Stimulated activated naive CD8-positive, alpha-beta T cell treated with anti-CD3 and anti-CD28 coated beads, Interleukin-15, Interleukin-2, amounts not matched to agents 100 U/mL and 50 U/mL, for 24 hours (primary cell): ENCODE measurements at regions not wholly inside any gene's neighbourhood (a gene's known extent, or its start where the extent isn't known, plus 50 kb on each side); places are given as distances from the start of the nearest gene placed in this dataset.

Experiments
- ATAC-seq: fragments of 150-1000 bp; cut with Tn5 transposase; one replicate; pipeline ENCODE4 v1.10.0; 2021
- DNase-seq: peaks from one replicate; pipeline ENCODE4 v3.0.0; 2021

GRCh38 chr4:54915276-54915675 lies 210.1 kb downstream of the KDR start:
- ATAC-seq, result no peak
- no peak for DNase-seq

- DNase-seq (no peak), ATAC-seq (no peak)
Measured at GRCh38 chr4:54914781-54915180, 210.6 kb downstream of the KDR start.

DNA sequence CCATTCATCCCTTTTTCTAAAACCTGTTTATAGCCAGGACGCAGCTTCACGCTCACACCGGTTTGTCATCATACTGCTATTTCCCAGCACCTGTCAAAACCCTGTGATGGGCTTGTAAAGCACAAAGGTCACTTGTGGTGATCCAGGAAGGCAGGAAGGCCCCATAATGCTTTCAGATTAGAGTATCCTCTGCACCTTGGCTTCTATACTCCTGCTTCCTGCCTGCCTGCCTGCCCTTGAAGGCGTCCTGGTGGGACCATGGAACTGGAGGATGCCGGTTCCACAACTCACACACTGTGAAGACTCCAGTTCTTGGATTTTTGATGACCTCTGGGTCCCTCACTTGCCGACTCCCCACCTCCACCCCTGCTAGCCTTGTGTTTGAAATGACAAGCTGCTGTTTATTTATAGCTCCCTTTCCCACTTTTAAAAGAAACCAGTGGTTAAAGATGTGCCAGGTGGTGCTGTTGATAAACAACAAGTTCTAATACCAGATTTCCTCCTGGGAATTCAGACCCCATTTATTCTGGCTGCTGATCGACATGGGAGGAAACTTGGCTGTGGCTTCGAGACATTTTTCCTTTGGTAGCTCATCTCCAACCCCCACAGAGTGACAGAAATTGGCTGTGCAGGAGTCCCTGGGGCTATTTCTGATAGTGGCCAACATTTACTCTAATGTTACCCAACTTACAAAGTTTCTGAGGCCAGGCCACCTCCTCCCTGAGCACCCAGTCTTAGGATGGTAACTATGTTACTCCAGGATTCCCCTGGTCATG lies 211.5 kb downstream of the KDR start:
- no peak for DNase-seq
- ATAC-seq, result no peak

- no peak for ATAC-seq
- DNase-seq, result no peak
Measured at GRCh38 chr4:54912155-54912554, 213.2 kb downstream of the KDR start.

DNA sequence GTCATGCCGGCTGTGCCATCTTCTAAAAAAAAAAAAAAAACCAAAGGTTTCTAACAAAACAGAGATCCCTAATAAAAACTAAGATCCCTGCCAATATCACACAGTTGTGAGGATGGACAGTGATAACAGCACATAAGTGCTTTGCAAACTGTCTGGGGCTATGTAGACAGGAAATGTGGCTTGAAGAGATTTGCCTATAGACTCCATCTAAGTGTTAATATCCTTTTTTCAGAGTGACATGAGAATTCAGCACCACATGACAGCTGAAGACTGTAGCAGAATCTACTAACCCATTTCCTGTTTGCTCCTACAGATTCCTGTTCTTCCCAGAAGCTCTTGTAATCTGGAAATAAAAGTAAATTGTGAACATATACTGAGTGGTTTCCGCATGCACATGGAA lies 215.4 kb downstream of the KDR start:
- ATAC-seq, result no peak
- no peak for DNase-seq

GRCh38 chr4:54908763-54909162 lies 216.6 kb downstream of the KDR start:
- DNase-seq, result no peak
- ATAC-seq, result no peak

GRCh38 chr4:54904953-54905352 lies 220.4 kb downstream of the KDR start:
- no peak for DNase-seq

GRCh38 chr4:54902976-54903375 lies 222.4 kb downstream of the KDR start:
- ATAC-seq (no peak), DNase-seq (no peak)

More at GRCh38 chr4:54904953-54905352, 220.4 kb downstream of the KDR start:
- no peak for ATAC-seq

DNA sequence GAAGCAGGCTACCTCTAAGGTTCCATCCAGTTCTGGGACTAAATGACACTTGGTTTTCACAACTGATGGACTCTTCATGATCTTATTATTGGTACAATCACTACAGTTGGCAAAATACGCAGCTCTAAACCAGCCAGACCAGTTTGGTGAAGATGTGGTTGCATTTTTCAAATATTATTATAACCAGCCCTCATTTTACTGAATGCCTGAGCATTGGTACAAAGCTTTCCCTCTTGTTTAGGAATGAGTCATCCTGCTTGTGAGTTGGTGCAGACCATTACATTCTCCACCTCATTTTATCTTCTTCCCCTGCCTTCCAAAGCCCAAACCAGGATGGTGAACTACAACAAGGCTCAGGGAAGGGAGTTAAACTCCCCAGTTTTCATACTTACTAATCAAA lies 223.1 kb downstream of the KDR start:
- ATAC-seq (no peak), DNase-seq (no peak)

DNA sequence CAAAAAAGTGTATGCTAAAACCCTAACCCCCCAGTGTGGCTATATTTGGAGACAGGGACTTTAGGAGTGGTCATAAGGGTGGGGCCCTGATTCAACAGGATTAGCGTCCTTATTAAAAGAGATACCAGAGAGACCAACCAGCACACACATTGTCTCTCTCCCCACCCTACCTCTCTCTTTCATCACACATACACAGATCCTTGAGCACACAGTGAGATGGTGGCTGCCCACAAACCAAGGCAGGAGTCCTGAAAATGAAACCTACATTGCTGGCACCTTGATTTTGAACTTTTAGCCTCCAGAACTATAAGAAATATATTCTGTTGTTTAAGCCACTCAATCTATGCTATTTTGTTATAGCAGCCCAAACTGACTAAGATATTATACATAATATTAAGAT lies 224.2 kb downstream of the KDR start:
- no peak for DNase-seq
- ATAC-seq, result no peak

GRCh38 chr4:54898656-54899340 lies 226.6 kb downstream of the KDR start:
- DNase-seq (no peak), ATAC-seq (no peak)

DNA sequence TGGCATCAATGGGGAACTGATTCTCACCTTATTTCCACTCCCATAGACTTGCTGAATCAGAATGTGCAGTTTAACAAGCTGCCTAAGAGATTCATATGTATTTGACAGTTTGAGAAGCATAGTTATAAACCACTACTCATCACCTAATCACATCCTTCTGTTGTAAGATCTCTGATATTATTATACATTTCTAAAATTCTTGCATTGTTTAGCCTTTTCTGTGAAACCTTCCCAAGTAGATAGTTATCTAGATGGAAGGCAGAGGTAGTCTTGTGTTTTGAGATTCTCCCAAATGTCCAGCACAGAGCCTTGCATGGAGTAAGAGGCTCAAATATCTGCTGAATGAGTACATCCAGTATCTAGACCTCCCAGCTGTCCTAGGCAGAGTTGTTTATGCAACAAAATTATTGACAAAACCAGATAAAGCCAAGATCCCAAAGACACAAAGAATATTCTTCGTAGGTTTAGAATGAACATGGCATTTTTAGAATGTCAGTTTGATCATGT lies 227.3 kb downstream of the KDR start:
- no peak for ATAC-seq
- no peak for DNase-seq

GRCh38 chr4:54897590-54897989 lies 227.8 kb downstream of the KDR start:
- ATAC-seq (no peak), DNase-seq (no peak)

- ATAC-seq, result no peak
- no peak for DNase-seq
Measured at GRCh38 chr4:54882616-54883015, 224.9 kb downstream of the KIT start.

- DNase-seq, result no peak
Measured at GRCh38 chr4:54879576-54879975, 221.8 kb downstream of the KIT start.

GRCh38 chr4:54877006-54877405 lies 219.2 kb downstream of the KIT start:
- no peak for DNase-seq

More at GRCh38 chr4:54879576-54879975, 221.8 kb downstream of the KIT start:
- ATAC-seq, result no peak

DNA sequence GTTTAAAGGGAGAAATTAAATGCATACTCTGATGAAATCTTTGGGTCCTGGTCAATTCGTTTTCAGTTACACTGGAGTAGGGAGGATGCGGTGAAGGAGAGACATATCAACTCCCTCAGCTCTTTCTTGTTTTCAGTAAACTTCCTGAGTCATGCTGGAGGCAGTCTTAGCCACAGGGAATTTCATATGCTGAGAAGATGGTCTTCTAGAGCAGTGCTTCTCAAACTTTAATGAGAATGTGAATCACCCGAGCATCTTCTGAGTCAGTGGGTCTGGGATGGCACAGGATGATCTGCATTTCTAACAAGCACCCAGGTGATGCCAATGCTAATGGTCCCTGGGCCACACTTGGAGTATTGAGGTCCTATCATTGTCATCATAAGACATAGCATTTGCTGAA lies 214.5 kb downstream of the KIT start:
- DNase-seq (no peak), ATAC-seq (no peak)

More at GRCh38 chr4:54877006-54877405, 219.2 kb downstream of the KIT start:
- ATAC-seq, result no peak

DNA sequence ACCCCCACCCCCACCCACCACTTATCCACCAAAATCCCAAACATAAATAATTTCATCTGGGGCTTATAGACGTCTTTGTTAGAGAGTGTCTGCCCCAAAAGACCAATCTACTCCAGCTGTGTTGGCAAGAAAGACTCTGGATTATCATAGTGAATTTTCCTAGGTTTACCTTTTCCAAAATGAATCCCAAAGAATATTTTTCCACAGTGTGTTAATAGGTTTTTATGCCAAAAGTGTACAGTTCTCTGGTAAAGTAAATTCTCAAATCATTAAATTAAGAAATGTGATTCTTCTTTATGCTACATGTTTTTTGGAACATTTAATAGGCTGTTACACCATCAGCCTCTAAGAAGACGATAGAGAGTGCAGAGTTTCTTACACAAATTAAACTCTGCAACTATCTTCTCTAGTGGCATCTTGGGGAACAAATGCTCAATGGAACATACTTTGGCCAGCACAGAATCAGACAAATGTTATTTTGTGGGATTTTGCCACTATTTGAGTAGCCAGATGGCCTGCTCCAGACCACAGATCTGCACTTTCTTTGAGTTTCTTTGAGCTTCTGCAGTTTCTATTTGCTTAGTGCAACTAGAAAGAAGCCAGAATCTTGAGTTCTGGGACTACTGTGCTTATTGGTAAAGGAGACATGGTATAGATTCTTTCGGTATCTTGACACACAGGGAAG lies 206.0 kb downstream of the KIT start:
- ATAC-seq (no peak), DNase-seq (no peak)

GRCh38 chr4:54861201-54861600 lies 203.4 kb downstream of the KIT start:
- no peak for ATAC-seq

DNA sequence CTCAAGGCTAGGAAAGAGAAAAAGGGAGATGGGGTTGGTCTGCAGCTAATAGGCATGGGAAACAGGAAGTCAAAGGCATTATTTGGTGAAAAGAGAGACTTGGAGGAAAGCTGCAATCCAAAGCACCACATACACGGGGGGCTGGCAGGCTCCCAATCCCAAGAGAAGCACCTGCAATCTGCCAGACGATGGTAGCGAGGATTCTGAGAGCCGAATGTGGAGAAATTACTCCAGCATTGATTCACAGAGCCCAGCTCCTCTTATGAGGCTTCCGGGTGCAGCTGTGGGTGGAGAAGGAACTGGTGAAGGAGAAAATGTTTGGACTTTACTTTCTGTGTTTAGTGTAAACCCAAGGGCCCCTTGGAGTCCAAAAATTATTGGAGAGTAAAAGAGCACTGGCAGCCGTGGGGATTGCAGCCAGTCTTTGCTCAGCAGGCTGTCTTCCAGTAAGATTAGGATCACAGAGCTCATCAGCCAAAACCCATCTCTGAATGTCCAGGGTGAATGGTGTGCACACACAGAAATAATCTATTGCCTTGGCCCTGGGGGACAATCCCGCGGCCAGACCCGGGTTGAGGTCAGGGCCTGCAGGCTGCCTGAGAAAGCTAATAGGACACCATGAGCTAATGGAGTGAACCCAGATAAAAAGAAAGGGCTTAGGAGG lies 197.6 kb downstream of the KIT start:
- ATAC-seq, result no peak
- no peak for DNase-seq

More at GRCh38 chr4:54861201-54861600, 203.4 kb downstream of the KIT start:
- no peak for DNase-seq

DNA sequence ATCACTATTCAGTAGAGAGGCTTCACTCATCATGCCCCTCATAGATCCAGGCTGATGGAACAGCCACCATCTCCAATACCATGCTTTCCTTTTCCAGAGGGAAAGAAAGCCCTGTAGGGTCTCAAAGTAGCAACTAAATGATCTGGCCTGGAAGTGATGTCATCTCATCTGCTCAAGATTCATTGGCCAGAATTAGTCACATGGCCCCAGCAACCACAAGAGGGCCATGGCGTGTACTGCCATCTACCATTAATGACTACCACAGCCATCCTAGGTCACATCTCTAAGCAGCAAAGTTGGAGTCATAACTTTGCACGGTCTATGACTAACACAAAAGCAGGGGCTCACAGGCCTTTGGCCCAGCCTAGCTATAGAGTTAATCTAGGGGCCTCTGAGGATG lies 194.8 kb downstream of the KIT start:
- no peak for DNase-seq
- no peak for ATAC-seq

DNA sequence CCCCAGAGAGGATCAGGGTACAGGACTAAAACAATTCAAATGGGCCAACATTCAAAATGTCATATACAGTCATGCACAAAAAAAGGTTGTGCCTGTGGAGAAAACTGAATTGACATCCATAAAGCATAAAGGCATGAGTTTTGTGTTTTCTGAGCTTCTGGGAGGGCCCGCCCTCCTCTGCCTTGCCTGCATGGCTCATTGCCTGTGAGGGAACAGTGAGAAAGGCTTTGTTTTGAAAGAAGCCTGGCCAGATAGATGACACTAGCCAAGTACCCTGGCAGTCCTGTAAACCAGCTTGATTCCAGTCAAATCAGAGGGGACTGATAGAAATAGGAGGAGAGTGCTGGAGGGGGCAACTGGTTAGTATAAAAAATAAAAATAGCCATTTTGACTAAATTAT lies 194.3 kb downstream of the KIT start:
- no peak for ATAC-seq
- DNase-seq, result no peak
